Loucy (cell line): ENCODE measurements at regions not wholly inside any gene's neighbourhood (a gene's known extent, or its start where the extent isn't known, plus 50 kb on each side); places are given as distances from the start of the nearest gene placed in this dataset.

ENCODE experiments used
- H2AFZ ChIP-seq: fragments of 200-600 bp; sonication (generic); 2 replicates; pipeline ENCODE4 v1.6.0; 2016; ENCODE audit warnings: antibody characterized with exemption, mild to moderate bottlenecking, low read length, moderate library complexity
- H3F3A ChIP-seq: fragments of 200-600 bp; 2 replicates; pipeline ENCODE4 v1.6.0; 2016; ENCODE audit warnings: antibody characterized with exemption, low read depth, mild to moderate bottlenecking
- H3K27me3 ChIP-seq: fragments of 200-600 bp; sonication (generic); 2 replicates; pipeline ENCODE4 v1.6.1; 2014; ENCODE audit warnings: low read length, mild to moderate bottlenecking; ENCODE audit not compliant: insufficient read depth, poor library complexity, severe bottlenecking
- H3K36me3 ChIP-seq: fragments of 200-600 bp; sonication (generic); 2 replicates; pipeline ENCODE4 v1.6.1; 2016; ENCODE audit warnings: low read length; ENCODE audit not compliant: insufficient read depth
- H3K4me1 ChIP-seq: fragments of 200-600 bp; sonication (generic); 2 replicates; pipeline ENCODE4 v1.5.1; 2014; ENCODE audit warnings: low read length, mild to moderate bottlenecking; ENCODE audit not compliant: insufficient read depth, poor library complexity, severe bottlenecking
- H3K4me2 ChIP-seq: fragments of 200-600 bp; sonication (generic); 2 replicates; pipeline ENCODE4 v1.6.0; 2014; ENCODE audit warnings: antibody characterized with exemption, low read length, low read depth, mild to moderate bottlenecking; ENCODE audit not compliant: poor library complexity, severe bottlenecking
- H3K4me3 ChIP-seq: fragments of 200-600 bp; sonication (generic); 2 replicates; pipeline ENCODE4 v1.5.1; 2014; ENCODE audit warnings: low read length, mild to moderate bottlenecking, mixed read lengths; ENCODE audit not compliant: poor library complexity, severe bottlenecking
- H3K79me2 ChIP-seq: fragments of 200-600 bp; sonication (generic); 2 replicates; pipeline ENCODE4 v1.6.1; 2014; ENCODE audit warnings: low read length; ENCODE audit not compliant: insufficient read depth
- H3K9ac ChIP-seq: fragments of 200-600 bp; sonication (generic); 2 replicates; pipeline ENCODE4 v1.6.0; 2014; ENCODE audit warnings: mild to moderate bottlenecking, low read depth, low read length, moderate library complexity; ENCODE audit not compliant: poor library complexity, severe bottlenecking
- H3K9me2 ChIP-seq: fragments of 200-600 bp; sonication (generic); replicated peaks from 2 replicates; pipeline ENCODE4 v1.6.1; 2016; ENCODE audit warnings: low read depth, low read length, mixed read lengths
- H3K9me3 ChIP-seq: fragments of 200-600 bp; sonication (generic); 2 replicates; pipeline ENCODE4 v1.6.1; 2014; ENCODE audit warnings: mild to moderate bottlenecking, antibody characterized with exemption, low read length, low read depth; ENCODE audit not compliant: insufficient read depth
- H4K20me1 ChIP-seq: fragments of 200-600 bp; sonication (generic); 2 replicates; pipeline ENCODE4 v1.6.0; 2014; ENCODE audit warnings: antibody characterized with exemption, low read length, mild to moderate bottlenecking; ENCODE audit not compliant: insufficient read depth, poor library complexity, severe bottlenecking
- CTCF ChIP-seq: fragments of 200-600 bp; sonication (generic); conservative IDR thresholded peaks from 2 replicates; pipeline ENCODE4 v1.5.1; 2014; ENCODE audit warnings: mild to moderate bottlenecking, antibody characterized with exemption, low read length
- EZH2phosphoT487 ChIP-seq: fragments of 200-600 bp; IDR thresholded peaks from 2 replicates; pipeline ENCODE4 v1.6.1; 2018; ENCODE audit warnings: antibody characterized with exemption, mild to moderate bottlenecking, moderate library complexity, borderline replicate concordance

GRCh38 chrX:40240844-40241243, 143.1 kb upstream of the BCOR start:
- H3K36me3 ChIP-seq = no peaks in the 10 kb centered on the region
- H2AFZ ChIP-seq = no peak overlapping the region
- no peaks in the 10 kb centered on the region for H3K9me3 ChIP-seq
- H3K9ac ChIP-seq = no peak overlapping the region
- H3K27me3 ChIP-seq = no peaks in the 10 kb centered on the region
- no peaks in the 10 kb centered on the region for H4K20me1 ChIP-seq
- H3K79me2 ChIP-seq = no peaks in the 10 kb centered on the region
- no peak overlapping the region for H3K4me2 ChIP-seq
- H3K9me2 ChIP-seq = no peaks in the 10 kb centered on the region
- no peaks in the 10 kb centered on the region for H3F3A ChIP-seq
- no peak overlapping the region for H3K4me3 ChIP-seq
- no peak for TF ChIP-seq EZH2phosphoT487
- no peak for TF ChIP-seq CTCF
- H3K4me1 ChIP-seq = peaks cover 12% of the 10 kb centered on the region

- H3K9me2 ChIP-seq = no peaks in the 10 kb centered on the region
- TF ChIP-seq CTCF (no peak), EZH2phosphoT487 (no peak)
- H3F3A ChIP-seq = no peaks in the 10 kb centered on the region
- H3K9ac ChIP-seq = no peak overlapping the region
- H3K4me2 ChIP-seq = no peak overlapping the region
- H3K9me3 ChIP-seq = no peaks in the 10 kb centered on the region
- no peak overlapping the region for H2AFZ ChIP-seq
- no peaks in the 10 kb centered on the region for H3K4me1 ChIP-seq
- H3K79me2 ChIP-seq = no peaks in the 10 kb centered on the region
- H4K20me1 ChIP-seq = no peaks in the 10 kb centered on the region
- no peaks in the 10 kb centered on the region for H3K36me3 ChIP-seq
- H3K4me3 ChIP-seq = no peak overlapping the region
- no peaks in the 10 kb centered on the region for H3K27me3 ChIP-seq
These were observed 140.0 kb upstream of the BCOR start for GRCh38 chrX:40237731-40238178.

DNA sequence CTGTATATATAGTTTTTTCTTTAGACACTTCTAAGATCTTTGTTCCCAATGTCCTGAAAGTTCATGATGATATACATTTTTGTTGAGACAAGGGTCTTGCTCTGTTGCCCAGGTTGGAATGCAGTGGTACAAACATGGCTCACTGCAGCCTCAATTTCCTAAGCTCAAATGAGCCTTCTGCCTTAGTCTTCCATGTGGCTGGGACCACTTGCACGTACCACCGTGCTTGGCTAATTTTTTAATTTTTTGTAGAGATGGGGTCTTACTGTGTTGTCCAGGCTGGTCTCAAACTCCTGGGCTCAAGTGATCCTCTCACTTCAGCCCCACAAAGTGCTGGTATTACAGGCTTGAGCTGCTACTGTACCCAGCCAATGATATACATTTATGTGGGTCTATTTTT, 132.9 kb upstream of the BCOR start:
- H3F3A ChIP-seq = no peaks in the 10 kb centered on the region
- no peaks in the 10 kb centered on the region for H3K79me2 ChIP-seq
- no peak for TF ChIP-seq CTCF
- no peak for TF ChIP-seq EZH2phosphoT487
- H2AFZ ChIP-seq = no peak overlapping the region
- H3K27me3 ChIP-seq = no peaks in the 10 kb centered on the region
- H4K20me1 ChIP-seq = no peaks in the 10 kb centered on the region
- H3K9ac ChIP-seq = no peak overlapping the region
- no peak overlapping the region for H3K4me2 ChIP-seq
- H3K4me1 ChIP-seq = no peaks in the 10 kb centered on the region
- H3K9me3 ChIP-seq = no peaks in the 10 kb centered on the region
- no peaks in the 10 kb centered on the region for H3K9me2 ChIP-seq
- H3K4me3 ChIP-seq = no peak overlapping the region
- no peaks in the 10 kb centered on the region for H3K36me3 ChIP-seq
